Loucy (cell line): ENCODE measurements at regions not wholly inside any gene's neighbourhood (a gene's known extent, or its start where the extent isn't known, plus 50 kb on each side); places are given as distances from the start of the nearest gene placed in this dataset.

Experiments used
- H2AFZ ChIP-seq: fragments of 200-600 bp; sonication (generic); 2 replicates; pipeline ENCODE4 v1.6.0; 2016; ENCODE audit warnings: antibody characterized with exemption, mild to moderate bottlenecking, low read length, moderate library complexity
- H3F3A ChIP-seq: fragments of 200-600 bp; 2 replicates; pipeline ENCODE4 v1.6.0; 2016; ENCODE audit warnings: antibody characterized with exemption, low read depth, mild to moderate bottlenecking
- H3K27me3 ChIP-seq: fragments of 200-600 bp; sonication (generic); 2 replicates; pipeline ENCODE4 v1.6.1; 2014; ENCODE audit warnings: low read length, mild to moderate bottlenecking; ENCODE audit not compliant: insufficient read depth, poor library complexity, severe bottlenecking
- H3K36me3 ChIP-seq: fragments of 200-600 bp; sonication (generic); 2 replicates; pipeline ENCODE4 v1.6.1; 2016; ENCODE audit warnings: low read length; ENCODE audit not compliant: insufficient read depth
- H3K4me1 ChIP-seq: fragments of 200-600 bp; sonication (generic); 2 replicates; pipeline ENCODE4 v1.5.1; 2014; ENCODE audit warnings: low read length, mild to moderate bottlenecking; ENCODE audit not compliant: insufficient read depth, poor library complexity, severe bottlenecking
- H3K4me2 ChIP-seq: fragments of 200-600 bp; sonication (generic); 2 replicates; pipeline ENCODE4 v1.6.0; 2014; ENCODE audit warnings: antibody characterized with exemption, low read length, low read depth, mild to moderate bottlenecking; ENCODE audit not compliant: poor library complexity, severe bottlenecking
- H3K4me3 ChIP-seq: fragments of 200-600 bp; sonication (generic); 2 replicates; pipeline ENCODE4 v1.5.1; 2014; ENCODE audit warnings: low read length, mild to moderate bottlenecking, mixed read lengths; ENCODE audit not compliant: poor library complexity, severe bottlenecking
- H3K79me2 ChIP-seq: fragments of 200-600 bp; sonication (generic); 2 replicates; pipeline ENCODE4 v1.6.1; 2014; ENCODE audit warnings: low read length; ENCODE audit not compliant: insufficient read depth
- H3K9ac ChIP-seq: fragments of 200-600 bp; sonication (generic); 2 replicates; pipeline ENCODE4 v1.6.0; 2014; ENCODE audit warnings: mild to moderate bottlenecking, low read depth, low read length, moderate library complexity; ENCODE audit not compliant: poor library complexity, severe bottlenecking
- H3K9me2 ChIP-seq: fragments of 200-600 bp; sonication (generic); replicated peaks from 2 replicates; pipeline ENCODE4 v1.6.1; 2016; ENCODE audit warnings: low read depth, low read length, mixed read lengths
- H3K9me3 ChIP-seq: fragments of 200-600 bp; sonication (generic); 2 replicates; pipeline ENCODE4 v1.6.1; 2014; ENCODE audit warnings: mild to moderate bottlenecking, antibody characterized with exemption, low read length, low read depth; ENCODE audit not compliant: insufficient read depth
- H4K20me1 ChIP-seq: fragments of 200-600 bp; sonication (generic); 2 replicates; pipeline ENCODE4 v1.6.0; 2014; ENCODE audit warnings: antibody characterized with exemption, low read length, mild to moderate bottlenecking; ENCODE audit not compliant: insufficient read depth, poor library complexity, severe bottlenecking
- CTCF ChIP-seq: fragments of 200-600 bp; sonication (generic); conservative IDR thresholded peaks from 2 replicates; pipeline ENCODE4 v1.5.1; 2014; ENCODE audit warnings: mild to moderate bottlenecking, antibody characterized with exemption, low read length
- EZH2phosphoT487 ChIP-seq: fragments of 200-600 bp; IDR thresholded peaks from 2 replicates; pipeline ENCODE4 v1.6.1; 2018; ENCODE audit warnings: antibody characterized with exemption, mild to moderate bottlenecking, moderate library complexity, borderline replicate concordance

- TF ChIP-seq CTCF = no peak; the same call in 1 of the 2 replicates
- no peak for TF ChIP-seq EZH2phosphoT487
- no peaks in the 10 kb centered on the region for H3K27me3 ChIP-seq
- no peaks in the 10 kb centered on the region for H3K36me3 ChIP-seq
- H3K4me3 ChIP-seq = no peak overlapping the region
- H3F3A ChIP-seq = no peaks in the 10 kb centered on the region
- H4K20me1 ChIP-seq = no peaks in the 10 kb centered on the region
- H2AFZ ChIP-seq = no peak overlapping the region
- no peaks in the 10 kb centered on the region for H3K79me2 ChIP-seq
- H3K9me2 ChIP-seq = no peaks in the 10 kb centered on the region
- H3K4me2 ChIP-seq = no peak overlapping the region
- H3K9ac ChIP-seq = no peak overlapping the region
- H3K9me3 ChIP-seq = no peaks in the 10 kb centered on the region
- H3K4me1 ChIP-seq = no peaks in the 10 kb centered on the region
Observed at GRCh38 chr1:88029142-88029541, 654.9 kb upstream of the PKN2 start.

GRCh38 chr1:88029899-88030298 lies 654.2 kb upstream of the PKN2 start:
- H3K4me1 ChIP-seq = no peaks in the 10 kb centered on the region
- no peak overlapping the region for H3K9ac ChIP-seq
- H3K27me3 ChIP-seq = no peaks in the 10 kb centered on the region
- no peak overlapping the region for H2AFZ ChIP-seq
- H3K79me2 ChIP-seq = no peaks in the 10 kb centered on the region
- no peak overlapping the region for H3K4me2 ChIP-seq
- no peaks in the 10 kb centered on the region for H3F3A ChIP-seq
- no peaks in the 10 kb centered on the region for H4K20me1 ChIP-seq
- TF ChIP-seq CTCF = no peak
- no peak for TF ChIP-seq EZH2phosphoT487
- H3K36me3 ChIP-seq = no peaks in the 10 kb centered on the region
- no peaks in the 10 kb centered on the region for H3K9me3 ChIP-seq
- H3K4me3 ChIP-seq = no peak overlapping the region
- H3K9me2 ChIP-seq = no peaks in the 10 kb centered on the region

- Histone ChIP-seq H3K9me2 (no peaks in the 10 kb centered on the region), H3F3A (no peaks in the 10 kb centered on the region), H4K20me1 (no peaks in the 10 kb centered on the region), H3K4me2 (no peak overlapping the region), H2AFZ (no peak overlapping the region), H3K4me3 (no peak overlapping the region), H3K9me3 (no peaks in the 10 kb centered on the region), H3K4me1 (no peaks in the 10 kb centered on the region), H3K27me3 (no peaks in the 10 kb centered on the region), H3K79me2 (no peaks in the 10 kb centered on the region), H3K36me3 (no peaks in the 10 kb centered on the region), H3K9ac (no peak overlapping the region)
- TF ChIP-seq EZH2phosphoT487 (no peak), CTCF (no peak)
Observed at GRCh38 chr1:88035578-88035977, 648.5 kb upstream of the PKN2 start.
